Breast epithelium (tissue), 3 donors: ENCODE measurements at regions not wholly inside any gene's neighbourhood (a gene's known extent, or its start where the extent isn't known, plus 50 kb on each side); places are given as distances from the start of the nearest gene placed in this dataset.
"Not testable (repeated sequence)": the region's sequence is repeated elsewhere in the genome, so short reads cannot be mapped to it uniquely, and the experiment has no call there.

Source experiments
- POLR2A ChIP-seq: fragments of 450-650 bp; IDR thresholded peaks from one replicate; pipeline ENCODE4 v1.6.1; 2016; ENCODE audit warnings: antibody characterized with exemption, mild to moderate bottlenecking, moderate library complexity
- POLR2AphosphoS5 ChIP-seq, 3 donors: sonication (generic); formaldehyde crosslinking; IDR thresholded peaks; one replicate each; pipeline ENCODE4 v1.6.1; 2017; ENCODE audit warnings: antibody characterized with exemption in 3 of 3
- TF ChIP-seq, protein P1 (sequence below), 3 donors: fragments of 450-650 bp; IDR thresholded peaks; one replicate each; pipeline ENCODE4 v1.5.1; 2016 to 2017; ENCODE audit warnings: antibody characterized with exemption in 3 of 3, mild to moderate bottlenecking in 3 of 3, moderate library complexity in 3 of 3

DNA sequence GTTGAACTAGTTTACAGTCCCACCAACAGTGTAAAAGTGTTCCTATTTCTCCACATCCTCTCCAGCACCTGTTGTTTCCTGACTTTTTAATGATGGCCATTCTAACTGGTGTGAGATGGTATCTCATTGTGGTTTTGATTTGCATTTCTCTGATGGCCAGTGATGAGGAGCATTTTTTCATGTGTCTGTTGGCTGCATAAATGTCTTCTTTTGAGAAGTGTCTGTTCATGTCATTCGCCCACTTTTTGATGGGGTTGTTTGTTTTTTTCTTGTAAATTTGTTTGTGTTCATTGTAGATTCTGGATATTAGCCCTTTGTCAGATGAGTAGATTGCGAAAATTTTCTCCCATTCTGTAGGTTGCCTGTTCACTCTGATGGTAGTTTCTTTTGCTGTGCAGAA lies 421.7 kb downstream of the XYLT1 start:
- TF ChIP-seq POLR2AphosphoS5 (IDR thresholded peaks at IDR 0.05); POLR2A: not testable (repeated sequence)
- TF ChIP-seq, protein P1, sequence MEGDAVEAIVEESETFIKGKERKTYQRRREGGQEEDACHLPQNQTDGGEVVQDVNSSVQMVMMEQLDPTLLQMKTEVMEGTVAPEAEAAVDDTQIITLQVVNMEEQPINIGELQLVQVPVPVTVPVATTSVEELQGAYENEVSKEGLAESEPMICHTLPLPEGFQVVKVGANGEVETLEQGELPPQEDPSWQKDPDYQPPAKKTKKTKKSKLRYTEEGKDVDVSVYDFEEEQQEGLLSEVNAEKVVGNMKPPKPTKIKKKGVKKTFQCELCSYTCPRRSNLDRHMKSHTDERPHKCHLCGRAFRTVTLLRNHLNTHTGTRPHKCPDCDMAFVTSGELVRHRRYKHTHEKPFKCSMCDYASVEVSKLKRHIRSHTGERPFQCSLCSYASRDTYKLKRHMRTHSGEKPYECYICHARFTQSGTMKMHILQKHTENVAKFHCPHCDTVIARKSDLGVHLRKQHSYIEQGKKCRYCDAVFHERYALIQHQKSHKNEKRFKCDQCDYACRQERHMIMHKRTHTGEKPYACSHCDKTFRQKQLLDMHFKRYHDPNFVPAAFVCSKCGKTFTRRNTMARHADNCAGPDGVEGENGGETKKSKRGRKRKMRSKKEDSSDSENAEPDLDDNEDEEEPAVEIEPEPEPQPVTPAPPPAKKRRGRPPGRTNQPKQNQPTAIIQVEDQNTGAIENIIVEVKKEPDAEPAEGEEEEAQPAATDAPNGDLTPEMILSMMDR (IDR thresholded peaks at IDR 0.05): not testable (repeated sequence)
